Astrocyte of the spinal cord (primary cell): ENCODE measurements at regions not wholly inside any gene's neighbourhood (a gene's known extent, or its start where the extent isn't known, plus 50 kb on each side); places are given as distances from the start of the nearest gene placed in this dataset.
"Not testable (repeated sequence)": the region's sequence is repeated elsewhere in the genome, so short reads cannot be mapped to it uniquely, and the experiment has no call there.

ENCODE experiments used
- DNase-seq: peaks from one replicate; pipeline ENCODE4 v3.0.0; 2011; ENCODE audit warnings: low read depth, low spot score
- H3K4me3 ChIP-seq: 2 replicates; pipeline ENCODE4 v1.5.1; 2011; ENCODE audit warnings: low read depth, mild to moderate bottlenecking, low read length, moderate library complexity
- CTCF ChIP-seq: IDR thresholded peaks from 2 replicates; pipeline ENCODE4 v1.5.1; 2012; ENCODE audit warnings: low read depth, mild to moderate bottlenecking, low read length, inconsistent platforms
- in situ Hi-C: cut with HindIII; loops from 2 replicates; pipeline ENCODE4 v1.10.0; 2017; ENCODE audit warnings: low sequenced_read_pairs

GRCh38 chr13:64160479-64160878 is 2744.8 kb upstream of the PCDH20 start:
- TF ChIP-seq CTCF = no peak
- in situ Hi-C loops = no loop called here
- no peak for DNase-seq
- no peak overlapping the region for H3K4me3 ChIP-seq

- in situ Hi-C loops = no loop called here
- no peak for TF ChIP-seq CTCF
- H3K4me3 ChIP-seq = no peak overlapping the region
- DNase-seq = peak; percentile 68
These were observed 2743.3 kb upstream of the PCDH20 start for GRCh38 chr13:64158908-64159307.

DNA sequence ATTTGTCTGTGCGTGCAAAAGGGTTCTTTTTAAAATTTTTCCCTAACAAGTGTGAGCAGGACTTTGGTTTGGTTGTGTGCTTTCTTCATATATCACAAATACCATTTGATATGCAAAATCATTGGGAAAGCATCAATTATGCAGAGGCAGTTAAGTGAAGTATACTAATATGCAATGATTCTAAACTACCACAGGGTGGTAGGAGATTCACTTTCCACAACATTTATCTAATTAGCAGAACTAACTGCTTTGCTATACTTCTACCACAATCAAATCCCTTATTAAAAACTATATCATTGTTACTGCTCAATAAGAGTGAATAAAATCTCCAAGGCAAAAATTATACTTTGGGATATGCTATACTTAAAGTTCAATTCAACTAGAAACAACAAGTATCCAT is 2738.9 kb upstream of the PCDH20 start:
- no peak overlapping the region for H3K4me3 ChIP-seq
- DNase-seq = peak; percentile 23
- in situ Hi-C loops = no loop called here

DNA sequence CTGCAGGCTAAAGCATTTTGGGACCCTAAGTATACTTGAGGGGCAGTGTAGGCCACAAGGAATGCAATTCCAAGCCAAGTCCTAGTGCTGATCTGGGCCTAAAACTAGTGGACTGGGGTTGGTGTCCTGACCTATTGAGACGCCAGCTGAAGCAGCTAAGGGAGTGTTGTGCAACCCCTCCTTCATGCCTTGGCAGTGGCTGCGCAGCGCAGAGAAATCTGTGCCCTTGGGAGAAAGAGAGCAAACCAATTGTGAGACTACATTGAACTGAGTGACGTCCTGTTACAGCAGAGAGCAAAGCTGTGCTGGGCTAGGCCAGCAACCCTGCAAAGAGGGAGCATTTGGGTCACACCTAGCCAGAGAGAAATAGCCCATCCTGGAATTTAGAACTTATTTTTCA is 2715.0 kb upstream of the PCDH20 start:
- no peak overlapping the region for H3K4me3 ChIP-seq
- TF ChIP-seq CTCF = no peak
- no peak for DNase-seq
- in situ Hi-C loops = no loop called here

More for the DNA sequence above, 2738.9 kb upstream of the PCDH20 start:
- peak; percentile 24 for TF ChIP-seq CTCF

- TF ChIP-seq CTCF = no peak
- H3K4me3 ChIP-seq = no peak overlapping the region
- in situ Hi-C loops = no loop called here
- no peak for DNase-seq
These were observed 2714.5 kb upstream of the PCDH20 start for GRCh38 chr13:64130171-64130570.

GRCh38 chr13:64127856-64128255 is 2712.2 kb upstream of the PCDH20 start:
- no peak for DNase-seq
- no peak for TF ChIP-seq CTCF
- H3K4me3 ChIP-seq = no peak overlapping the region
- in situ Hi-C loops = no loop called here

DNA sequence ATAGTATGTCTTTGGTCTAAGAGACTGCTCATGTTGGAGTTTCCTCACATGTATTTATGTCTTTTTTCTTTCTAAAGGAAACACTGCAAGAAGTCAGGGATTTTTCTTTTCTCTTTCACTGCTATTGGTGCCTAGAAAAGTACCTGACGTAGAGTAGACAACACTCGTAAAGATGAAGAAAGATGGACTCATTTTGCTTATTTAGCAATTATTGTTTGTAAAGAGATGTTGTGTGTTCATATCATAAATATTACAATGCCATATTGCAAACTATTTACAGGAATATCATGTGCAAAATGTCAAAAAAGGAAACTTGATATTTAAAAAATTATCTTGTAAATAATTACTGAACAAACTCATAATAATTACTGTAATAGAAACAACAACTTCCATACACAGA is 2711.5 kb upstream of the PCDH20 start:
- no peak for TF ChIP-seq CTCF
- no peak for DNase-seq
- no peak overlapping the region for H3K4me3 ChIP-seq
- in situ Hi-C loops = no loop called here

DNA sequence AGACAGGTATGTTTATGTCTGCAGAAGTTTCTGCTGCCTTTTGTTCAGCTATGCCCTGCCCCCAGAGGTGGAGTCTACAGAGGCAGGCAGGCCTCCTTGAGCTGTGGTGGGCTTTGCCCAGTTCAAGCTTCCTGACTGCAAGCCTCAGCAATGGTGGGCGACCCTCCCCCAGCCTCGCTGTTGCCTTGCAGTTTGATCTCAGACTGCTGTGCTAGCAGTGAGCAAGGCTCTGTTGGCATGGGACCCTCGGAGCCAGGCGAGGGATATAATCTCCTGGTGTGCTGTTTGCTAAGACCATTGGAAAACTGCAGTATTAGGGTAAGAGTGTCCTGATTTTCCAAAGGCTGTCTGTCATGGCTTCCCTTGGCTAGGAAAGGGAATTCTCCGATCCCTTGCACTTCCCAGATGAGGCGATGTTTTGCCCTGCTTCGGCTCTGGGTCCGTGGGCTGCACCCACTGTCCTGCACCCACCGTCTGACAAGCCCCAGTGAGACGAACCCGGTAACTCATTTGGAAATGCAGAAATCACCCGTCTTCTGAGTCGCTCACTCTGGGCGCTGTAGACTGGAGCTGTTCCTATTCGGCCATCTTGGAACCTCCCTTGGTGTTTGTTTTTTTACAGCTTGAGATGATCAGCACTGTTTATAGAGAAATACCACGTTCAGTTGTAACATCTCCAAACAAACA is 2705.5 kb upstream of the PCDH20 start:
- H3K4me3 ChIP-seq, in situ Hi-C loops, DNase-seq: not testable (repeated sequence)
